PFSK-1 (cell line): ENCODE measurements at regions not wholly inside any gene's neighbourhood (a gene's known extent, or its start where the extent isn't known, plus 50 kb on each side); places are given as distances from the start of the nearest gene placed in this dataset.

Experiments used
- FOXP2 ChIP-seq: optimal IDR thresholded peaks from 2 replicates; pipeline ENCODE3; 2011; ENCODE audit warnings: borderline replicate concordance, control low read depth, inconsistent platforms; ENCODE audit not compliant: insufficient read depth; ENCODE audit errors: extremely low read length, extremely low read depth
- POLR2AphosphoS5 ChIP-seq: IDR thresholded peaks from 2 replicates; pipeline ENCODE4 v1.6.1; 2012; ENCODE audit warnings: low read depth, mild to moderate bottlenecking, control low read depth, low read length, moderate library complexity
- TAF1 ChIP-seq: IDR thresholded peaks from 2 replicates; pipeline ENCODE4 v1.6.1; 2012; ENCODE audit warnings: low read length, control low read depth, borderline replicate concordance; ENCODE audit not compliant: insufficient read depth
- TF ChIP-seq, protein P1 (sequence below), 2 experiments: IDR thresholded peaks; 2 replicates each; pipeline versions ENCODE4 v1.6.1 to v1.8.0; 2011 to 2012; ENCODE audit warnings: low read depth in 2 of 2, low read length in 2 of 2, control low read depth in 1 of 2, inconsistent platforms in 1 of 2, mild to moderate bottlenecking in 1 of 2, moderate library complexity in 1 of 2; ENCODE audit not compliant: insufficient read depth in 1 of 2

DNA sequence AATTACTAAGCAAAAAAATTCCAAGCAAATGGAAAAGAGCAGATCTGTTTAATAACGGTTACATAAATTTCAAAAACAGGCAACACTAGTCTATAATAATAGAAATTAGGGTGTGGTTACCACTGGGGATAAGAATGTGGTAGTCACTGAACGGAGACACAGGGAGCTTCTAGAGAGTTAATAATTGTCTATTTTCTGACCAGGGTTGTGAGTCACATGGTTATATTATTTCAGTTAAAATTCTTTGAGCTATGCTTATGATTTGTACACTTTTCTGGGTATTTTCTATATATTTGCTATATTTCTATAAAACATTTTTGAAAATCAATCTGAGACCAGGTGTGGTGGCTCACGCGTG lies 433.9 kb upstream of the MAF start:
- TF ChIP-seq POLR2AphosphoS5 (no peak), TAF1 (no peak), FOXP2 (no peak)
- TF ChIP-seq, protein P1, sequence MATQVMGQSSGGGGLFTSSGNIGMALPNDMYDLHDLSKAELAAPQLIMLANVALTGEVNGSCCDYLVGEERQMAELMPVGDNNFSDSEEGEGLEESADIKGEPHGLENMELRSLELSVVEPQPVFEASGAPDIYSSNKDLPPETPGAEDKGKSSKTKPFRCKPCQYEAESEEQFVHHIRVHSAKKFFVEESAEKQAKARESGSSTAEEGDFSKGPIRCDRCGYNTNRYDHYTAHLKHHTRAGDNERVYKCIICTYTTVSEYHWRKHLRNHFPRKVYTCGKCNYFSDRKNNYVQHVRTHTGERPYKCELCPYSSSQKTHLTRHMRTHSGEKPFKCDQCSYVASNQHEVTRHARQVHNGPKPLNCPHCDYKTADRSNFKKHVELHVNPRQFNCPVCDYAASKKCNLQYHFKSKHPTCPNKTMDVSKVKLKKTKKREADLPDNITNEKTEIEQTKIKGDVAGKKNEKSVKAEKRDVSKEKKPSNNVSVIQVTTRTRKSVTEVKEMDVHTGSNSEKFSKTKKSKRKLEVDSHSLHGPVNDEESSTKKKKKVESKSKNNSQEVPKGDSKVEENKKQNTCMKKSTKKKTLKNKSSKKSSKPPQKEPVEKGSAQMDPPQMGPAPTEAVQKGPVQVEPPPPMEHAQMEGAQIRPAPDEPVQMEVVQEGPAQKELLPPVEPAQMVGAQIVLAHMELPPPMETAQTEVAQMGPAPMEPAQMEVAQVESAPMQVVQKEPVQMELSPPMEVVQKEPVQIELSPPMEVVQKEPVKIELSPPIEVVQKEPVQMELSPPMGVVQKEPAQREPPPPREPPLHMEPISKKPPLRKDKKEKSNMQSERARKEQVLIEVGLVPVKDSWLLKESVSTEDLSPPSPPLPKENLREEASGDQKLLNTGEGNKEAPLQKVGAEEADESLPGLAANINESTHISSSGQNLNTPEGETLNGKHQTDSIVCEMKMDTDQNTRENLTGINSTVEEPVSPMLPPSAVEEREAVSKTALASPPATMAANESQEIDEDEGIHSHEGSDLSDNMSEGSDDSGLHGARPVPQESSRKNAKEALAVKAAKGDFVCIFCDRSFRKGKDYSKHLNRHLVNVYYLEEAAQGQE (IDR thresholded peaks at IDR 0.05; ENCODE audit: insufficient read depth in 1 of 2, low read depth in 2 of 2, low read length in 2 of 2), result no peak
